ENCODE measurements at regions not wholly inside any gene's neighbourhood (a gene's known extent, or its start where the extent isn't known, plus 50 kb on each side); places are given as distances from the start of the nearest gene placed in this dataset.
"Not testable (repeated sequence)": the region's sequence is repeated elsewhere in the genome, so short reads cannot be mapped to it uniquely, and the experiment has no call there.

DNA sequence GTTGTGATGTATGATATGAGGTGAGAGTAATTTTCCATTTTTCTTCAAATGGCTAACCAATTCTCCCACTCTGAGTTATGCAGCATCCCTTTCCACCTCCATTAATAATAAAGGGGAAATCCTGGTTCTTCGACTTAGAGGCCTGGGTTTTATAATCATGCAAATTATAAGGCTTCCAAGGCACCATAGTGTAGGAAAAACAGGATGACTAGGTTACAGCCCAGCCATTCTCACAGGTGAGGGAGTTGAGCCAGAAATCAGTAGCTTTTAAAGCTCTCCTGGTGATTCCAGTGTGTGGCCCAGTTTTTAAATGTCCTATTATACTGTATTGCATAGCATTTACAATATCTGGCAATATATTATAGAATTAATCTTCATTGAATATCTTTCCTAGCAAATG, 203.1 kb downstream of the ARHGEF9 start:
- DNase-seq (ENCODE audit: insufficient read length) (no peak), FAIRE-seq (no peak)
- TF ChIP-seq TAF1 (IDR thresholded peaks at IDR 0.05; ENCODE audit: borderline replicate concordance, low read depth, low read length) (no peak), POLR2A (IDR thresholded peaks at IDR 0.05; ENCODE audit: low read depth, low read length) (no peak), POLR2AphosphoS5 (IDR thresholded peaks at IDR 0.05; ENCODE audit: low read depth, low read length) (no peak)

DNA sequence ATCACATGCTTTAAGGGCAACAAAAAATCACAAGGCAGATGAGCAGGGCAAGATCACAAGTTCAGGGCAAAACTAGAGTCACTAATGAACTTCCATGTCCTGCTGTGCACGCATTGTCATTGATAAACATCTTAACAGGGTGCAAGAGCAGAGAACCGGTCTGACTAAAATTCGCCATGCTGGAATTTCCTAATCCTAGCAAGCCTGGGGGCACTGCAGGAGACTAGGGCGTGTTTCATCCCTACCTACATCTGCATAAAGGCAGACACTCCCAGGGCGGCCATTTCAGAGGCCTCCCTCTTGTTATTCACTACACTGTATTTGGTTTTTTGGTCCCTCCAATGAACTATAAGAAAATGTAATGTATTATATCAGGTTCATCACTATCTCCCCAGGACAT, 203.6 kb downstream of the ARHGEF9 start:
- TF ChIP-seq TAF1 (IDR thresholded peaks at IDR 0.05; ENCODE audit: borderline replicate concordance, low read depth, low read length) (no peak), POLR2AphosphoS5 (IDR thresholded peaks at IDR 0.05; ENCODE audit: low read depth, low read length) (no peak), POLR2A (IDR thresholded peaks at IDR 0.05; ENCODE audit: low read depth, low read length) (no peak)
- DNase-seq (ENCODE audit: insufficient read length) (no peak), FAIRE-seq (no peak)

DNA sequence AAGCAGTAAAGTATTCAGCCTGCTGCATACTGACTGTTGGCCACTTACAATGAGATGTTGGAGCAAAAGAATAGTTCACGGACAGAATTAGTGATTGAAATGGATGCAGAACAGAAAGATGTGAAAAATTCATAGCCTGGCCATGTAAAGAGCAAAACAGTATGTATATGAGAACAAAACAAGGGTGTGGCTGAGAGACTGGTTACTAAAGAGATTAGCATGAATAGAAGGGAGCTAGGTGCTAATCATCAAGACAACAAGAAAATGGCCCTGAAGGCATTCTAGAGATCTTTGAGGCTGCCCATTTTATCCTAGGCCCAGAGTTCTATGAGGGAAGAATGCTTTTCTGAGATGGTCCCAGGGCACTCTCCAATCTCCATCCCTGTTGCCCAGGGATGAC, 208.5 kb downstream of the ARHGEF9 start:
- TF ChIP-seq POLR2A (IDR thresholded peaks at IDR 0.05; ENCODE audit: low read depth, low read length) (no peak), TAF1 (IDR thresholded peaks at IDR 0.05; ENCODE audit: borderline replicate concordance, low read depth, low read length) (no peak), POLR2AphosphoS5 (IDR thresholded peaks at IDR 0.05; ENCODE audit: low read depth, low read length) (no peak)
- DNase-seq (ENCODE audit: insufficient read length) (no peak), FAIRE-seq (no peak)

DNA sequence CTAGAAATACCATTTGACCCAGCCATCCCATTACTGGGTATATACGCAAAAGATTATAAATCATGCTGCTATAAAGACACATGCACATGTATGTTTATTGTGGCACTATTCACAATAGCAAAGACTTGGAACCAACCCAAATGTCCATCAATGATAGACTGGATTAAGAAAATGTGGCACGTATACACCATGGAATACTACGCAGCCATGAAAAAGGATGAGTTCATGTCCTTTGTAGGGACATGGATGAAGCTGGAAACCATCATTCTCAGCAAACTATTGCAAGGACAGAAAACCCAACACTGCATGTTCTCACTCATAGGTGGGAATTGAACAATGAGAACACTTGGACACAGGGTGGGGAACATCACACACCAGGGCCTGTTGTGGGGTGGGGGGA, 209.3 kb downstream of the ARHGEF9 start:
- not testable (repeated sequence) for FAIRE-seq

DNA sequence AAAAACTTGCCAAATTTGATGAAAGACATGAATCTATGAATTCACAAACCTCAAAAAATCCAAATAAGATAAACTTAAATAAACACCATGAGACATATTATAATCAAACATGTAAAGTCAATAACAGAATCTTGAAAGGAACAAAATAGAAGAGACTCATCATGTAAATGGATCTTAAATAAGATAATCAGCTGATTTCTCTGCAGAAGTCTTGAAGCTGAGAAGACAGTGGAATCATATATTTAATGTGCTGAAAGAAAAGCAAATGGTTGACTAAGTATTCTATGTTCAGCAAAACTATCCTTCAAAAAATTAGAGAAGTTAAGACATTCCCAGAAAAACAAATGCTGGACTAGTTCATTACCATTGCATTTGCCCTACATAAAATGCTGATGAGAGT, 215.7 kb upstream of the SPIN4 start:
- FAIRE-seq = no peak
- TF ChIP-seq TAF1 (IDR thresholded peaks at IDR 0.05; ENCODE audit: borderline replicate concordance, low read depth, low read length) (no peak), POLR2AphosphoS5 (IDR thresholded peaks at IDR 0.05; ENCODE audit: low read depth, low read length) (no peak), POLR2A (IDR thresholded peaks at IDR 0.05; ENCODE audit: low read depth, low read length) (no peak)

More for the DNA sequence above, 209.3 kb downstream of the ARHGEF9 start:
- DNase-seq (ENCODE audit: insufficient read length) = not testable (repeated sequence)

DNA sequence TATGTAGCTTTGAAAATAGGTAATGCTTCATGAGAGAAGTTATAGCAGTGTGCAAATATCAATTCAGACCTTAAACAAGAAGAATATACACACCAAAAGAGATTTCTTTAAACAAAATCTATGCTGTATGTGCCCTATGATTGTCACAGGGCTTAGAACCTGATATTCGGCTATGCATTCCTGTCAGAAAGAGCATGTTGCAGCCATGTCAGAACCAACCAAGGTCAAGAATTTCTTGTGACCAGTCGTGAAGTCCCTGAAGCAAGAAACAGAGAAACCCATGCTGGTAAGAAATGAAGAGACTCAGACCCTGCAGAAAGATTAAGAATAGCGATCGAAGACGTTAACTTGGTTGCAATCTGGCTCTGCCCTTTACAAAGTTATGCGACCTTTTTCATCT, 210.3 kb upstream of the SPIN4 start:
- DNase-seq (ENCODE audit: insufficient read length) = no peak
- no peak for FAIRE-seq

More for the DNA sequence above, 215.7 kb upstream of the SPIN4 start:
- DNase-seq (ENCODE audit: insufficient read length) = no peak

DNA sequence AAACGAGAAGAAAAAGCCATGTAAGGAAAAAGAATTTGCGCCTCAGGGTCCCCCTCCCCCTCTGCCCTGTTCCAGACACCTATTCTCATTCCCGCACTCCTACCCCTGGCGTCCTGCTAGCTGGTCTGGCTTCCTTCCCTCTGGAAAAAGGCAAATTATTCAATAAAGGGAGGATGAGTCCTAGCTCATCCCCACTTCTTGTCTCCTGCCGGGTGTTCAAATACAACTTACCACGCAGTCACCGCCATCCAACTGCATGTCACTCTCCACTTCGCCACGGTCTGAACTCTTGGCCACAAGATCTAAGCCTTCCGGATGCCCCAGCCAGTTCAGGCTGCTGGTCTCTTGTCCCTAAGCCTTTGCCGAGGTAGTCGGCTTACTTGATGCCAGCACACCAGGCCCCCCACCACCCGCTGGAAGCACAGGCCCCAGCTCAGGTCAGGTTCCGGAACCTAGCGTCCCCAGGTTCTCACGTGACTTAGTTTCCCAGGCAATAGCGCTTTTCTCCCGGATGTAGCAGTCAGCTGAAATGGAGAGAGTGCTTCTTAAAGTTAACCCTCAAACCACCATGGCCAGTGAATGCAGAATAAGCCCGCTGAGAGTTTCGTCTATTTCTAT, 209.6 kb upstream of the SPIN4 start:
- peak; percentile 13 for DNase-seq (ENCODE audit: insufficient read length)
- no peak for TF ChIP-seq TAF1 (IDR thresholded peaks at IDR 0.05; ENCODE audit: borderline replicate concordance, low read depth, low read length)
- no peak for TF ChIP-seq POLR2AphosphoS5 (IDR thresholded peaks at IDR 0.05; ENCODE audit: low read depth, low read length)
- TF ChIP-seq POLR2A (IDR thresholded peaks at IDR 0.05; ENCODE audit: low read depth, low read length) = no peak
- FAIRE-seq = peak; percentile 81

More for the DNA sequence above, 210.3 kb upstream of the SPIN4 start:
- TF ChIP-seq POLR2AphosphoS5 (IDR thresholded peaks at IDR 0.05; ENCODE audit: low read depth, low read length) = no peak
- TF ChIP-seq POLR2A (IDR thresholded peaks at IDR 0.05; ENCODE audit: low read depth, low read length) = no peak

DNA sequence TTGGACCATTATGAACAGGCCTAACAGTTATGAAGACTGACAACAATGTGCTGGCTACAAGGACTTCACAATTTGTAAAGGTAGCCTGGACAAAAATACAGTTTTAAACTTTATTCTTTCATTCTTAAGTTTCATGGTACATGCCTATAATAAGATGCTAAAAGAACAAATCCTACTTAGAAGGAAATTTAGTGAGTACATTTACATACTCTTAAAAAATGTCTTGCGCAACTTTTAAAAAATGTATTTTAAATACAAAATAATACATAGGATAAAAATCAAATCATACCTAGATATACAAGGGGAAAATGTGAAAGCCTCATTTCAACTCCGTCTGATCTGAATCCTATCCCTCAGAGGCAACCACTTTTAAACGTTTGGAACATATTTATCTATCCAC, 200.7 kb upstream of the SPIN4 start:
- DNase-seq (ENCODE audit: insufficient read length) = no peak
- no peak for FAIRE-seq
- no peak for TF ChIP-seq TAF1 (IDR thresholded peaks at IDR 0.05; ENCODE audit: borderline replicate concordance, low read depth, low read length)
- TF ChIP-seq POLR2A (IDR thresholded peaks at IDR 0.05; ENCODE audit: low read depth, low read length) = no peak
- no peak for TF ChIP-seq POLR2AphosphoS5 (IDR thresholded peaks at IDR 0.05; ENCODE audit: low read depth, low read length)

DNA sequence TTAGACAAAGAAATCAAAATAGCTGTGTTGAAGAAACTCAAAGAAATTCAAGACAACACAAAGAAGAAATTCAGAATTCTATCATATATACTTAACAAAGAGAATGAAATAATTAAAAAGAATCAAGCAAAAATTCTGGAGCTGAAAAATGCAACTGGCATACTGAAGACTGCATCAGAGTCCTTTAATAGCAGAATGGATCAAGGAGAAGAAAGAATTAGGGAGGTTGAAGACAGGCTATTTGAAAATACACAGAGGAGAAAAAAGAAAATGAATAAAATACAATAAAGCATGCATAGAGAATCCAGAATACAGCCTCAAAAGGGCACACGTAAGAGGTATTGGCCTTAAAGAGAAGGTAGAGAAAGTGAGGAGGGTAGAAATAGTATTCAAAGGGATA, 179.5 kb upstream of the SPIN4 start:
- FAIRE-seq (no peak), DNase-seq (ENCODE audit: insufficient read length) (no peak)
- TF ChIP-seq POLR2AphosphoS5 (IDR thresholded peaks at IDR 0.05; ENCODE audit: low read depth, low read length) = no peak
- TF ChIP-seq TAF1 (IDR thresholded peaks at IDR 0.05; ENCODE audit: borderline replicate concordance, low read depth, low read length) = no peak
- TF ChIP-seq POLR2A (IDR thresholded peaks at IDR 0.05; ENCODE audit: low read depth, low read length) = no peak

DNA sequence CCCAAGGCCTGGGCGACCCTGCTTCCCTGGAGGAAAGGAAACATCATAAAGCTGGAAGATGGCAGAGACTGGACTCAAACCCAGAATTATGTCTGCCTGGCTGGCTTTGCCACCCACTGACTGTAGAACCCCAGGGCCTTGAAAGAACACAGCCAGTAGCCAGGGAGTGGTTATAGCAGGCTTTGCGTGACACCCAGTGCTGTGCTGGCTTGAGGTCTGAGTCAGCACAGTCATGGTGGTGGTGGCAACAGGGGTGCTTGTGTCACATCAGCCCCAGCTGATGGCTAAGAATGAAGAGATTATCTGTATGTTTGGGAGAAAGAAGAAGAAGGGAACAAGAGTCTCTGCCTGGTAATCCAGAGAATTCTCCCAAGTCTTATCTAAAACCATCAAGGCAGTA, 178.8 kb upstream of the SPIN4 start:
- DNase-seq (ENCODE audit: insufficient read length) (no peak), FAIRE-seq (no peak)
- TF ChIP-seq TAF1 (IDR thresholded peaks at IDR 0.05; ENCODE audit: borderline replicate concordance, low read depth, low read length) (no peak), POLR2A (IDR thresholded peaks at IDR 0.05; ENCODE audit: low read depth, low read length) (no peak), POLR2AphosphoS5 (IDR thresholded peaks at IDR 0.05; ENCODE audit: low read depth, low read length) (no peak)

DNA sequence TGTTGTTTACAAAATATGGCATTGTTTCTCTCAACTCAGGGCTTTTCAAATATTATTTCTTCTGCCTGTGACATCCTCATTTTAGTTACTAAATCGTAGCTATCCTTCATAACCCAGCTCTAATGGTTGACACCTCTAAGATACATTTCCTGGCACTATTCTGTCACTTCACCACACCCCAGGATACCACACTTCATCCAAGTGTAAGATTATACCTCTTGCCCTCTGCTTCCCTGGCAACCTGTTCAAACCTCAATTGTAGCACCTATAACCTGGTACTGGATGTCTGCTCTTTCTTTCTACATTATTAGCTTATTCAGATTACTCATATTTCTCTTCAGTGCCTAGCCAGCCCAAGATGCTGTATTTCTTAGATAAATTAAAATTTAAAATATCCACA, 175.7 kb upstream of the SPIN4 start:
- no peak for TF ChIP-seq TAF1 (IDR thresholded peaks at IDR 0.05; ENCODE audit: borderline replicate concordance, low read depth, low read length)
- no peak for TF ChIP-seq POLR2A (IDR thresholded peaks at IDR 0.05; ENCODE audit: low read depth, low read length)
- no peak for TF ChIP-seq POLR2AphosphoS5 (IDR thresholded peaks at IDR 0.05; ENCODE audit: low read depth, low read length)
- no peak for FAIRE-seq
- no peak for DNase-seq (ENCODE audit: insufficient read length)

DNA sequence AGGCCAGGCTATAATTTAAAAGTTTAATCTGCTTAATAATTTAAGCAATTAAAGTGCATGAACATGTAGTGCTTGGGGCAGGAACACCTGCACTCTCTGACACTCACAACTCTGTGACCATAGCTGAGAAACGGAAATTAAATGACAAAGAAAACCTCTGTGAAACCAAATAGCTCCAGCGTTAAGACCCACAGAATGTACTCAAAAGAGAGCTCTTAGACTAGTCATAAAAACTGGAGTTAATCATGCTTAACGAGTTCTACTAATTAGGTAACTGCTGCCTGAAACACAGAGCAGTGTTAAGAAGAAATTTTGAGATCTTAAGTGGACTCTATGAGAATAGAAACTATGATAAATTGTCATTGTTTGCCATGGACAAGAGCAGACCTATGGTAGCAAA, 174.4 kb upstream of the SPIN4 start:
- TF ChIP-seq POLR2AphosphoS5 (IDR thresholded peaks at IDR 0.05; ENCODE audit: low read depth, low read length) = no peak
- no peak for TF ChIP-seq POLR2A (IDR thresholded peaks at IDR 0.05; ENCODE audit: low read depth, low read length)
- no peak for TF ChIP-seq TAF1 (IDR thresholded peaks at IDR 0.05; ENCODE audit: borderline replicate concordance, low read depth, low read length)
- FAIRE-seq = no peak
- no peak for DNase-seq (ENCODE audit: insufficient read length)

DNA sequence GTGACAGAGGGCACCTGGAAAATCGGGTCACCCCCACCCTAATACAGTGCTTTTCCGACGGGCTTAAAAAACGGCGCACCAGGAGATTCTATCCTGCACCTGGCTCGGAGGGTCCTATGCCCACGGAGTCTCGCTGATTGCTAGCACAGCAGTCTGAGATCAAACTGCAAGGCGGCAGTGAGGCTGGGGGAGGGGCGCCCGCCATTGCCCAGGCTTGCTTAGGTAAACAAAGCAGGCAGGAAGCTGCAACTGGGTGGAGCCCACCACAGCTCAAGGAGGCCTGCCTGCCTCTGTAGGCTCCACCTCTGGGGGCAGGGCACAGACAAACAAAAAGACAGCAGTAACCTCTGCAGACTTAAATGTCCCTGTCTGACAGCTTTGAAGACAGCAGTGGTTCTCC, 168.2 kb upstream of the SPIN4 start:
- DNase-seq (ENCODE audit: insufficient read length); FAIRE-seq: not testable (repeated sequence)

Data from GM12892 (cell line).